NB4 (cell line): ENCODE measurements at regions not wholly inside any gene's neighbourhood (a gene's known extent, or its start where the extent isn't known, plus 50 kb on each side); places are given as distances from the start of the nearest gene placed in this dataset.

ENCODE experiments used
- CTCF ChIP-seq: IDR thresholded peaks from one replicate; pipeline ENCODE4 v1.5.1; 2012; ENCODE audit warnings: low read depth, low read length
- POLR2A ChIP-seq: IDR thresholded peaks from 2 replicates; pipeline ENCODE4 v1.6.1; 2011; ENCODE audit warnings: mild to moderate bottlenecking; ENCODE audit not compliant: insufficient read length; ENCODE audit errors: extremely low read depth

DNA sequence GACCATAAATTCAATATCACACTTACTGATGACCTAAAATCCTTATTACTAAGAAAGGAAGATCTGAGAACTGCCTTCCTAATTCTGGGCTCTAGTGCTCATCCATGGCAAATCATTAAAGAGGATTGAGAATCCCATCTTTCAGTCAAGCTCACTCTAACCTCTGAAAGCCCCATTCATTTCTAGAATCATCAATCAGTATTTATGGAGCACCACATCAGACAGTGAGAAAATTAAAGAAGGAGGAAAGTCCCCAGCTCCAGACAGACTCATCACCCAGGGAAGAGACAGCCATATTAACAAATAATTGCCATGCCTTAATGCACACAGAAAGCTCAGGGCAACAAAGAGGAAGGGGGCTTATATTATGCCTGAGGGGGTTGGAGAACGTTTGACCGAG is 256.1 kb upstream of the SOX9 start:
- TF ChIP-seq POLR2A (no peak), CTCF (no peak)
